NCI-H1436 treated with DMSO at 0.1 percent for 48 hours (cell line): ENCODE measurements at regions not wholly inside any gene's neighbourhood (a gene's known extent, or its start where the extent isn't known, plus 50 kb on each side); places are given as distances from the start of the nearest gene placed in this dataset.
A peak's percentile ranks its signal among the peaks of the same experiment; 100 is the strongest.
"Not testable (repeated sequence)": the region's sequence is repeated elsewhere in the genome, so short reads cannot be mapped to it uniquely, and the experiment has no call there.

Experiments
- DNase-seq: peaks from one replicate; lab custom pipeline; 2025; lab: John Stamatoyannopoulos, UW

DNA sequence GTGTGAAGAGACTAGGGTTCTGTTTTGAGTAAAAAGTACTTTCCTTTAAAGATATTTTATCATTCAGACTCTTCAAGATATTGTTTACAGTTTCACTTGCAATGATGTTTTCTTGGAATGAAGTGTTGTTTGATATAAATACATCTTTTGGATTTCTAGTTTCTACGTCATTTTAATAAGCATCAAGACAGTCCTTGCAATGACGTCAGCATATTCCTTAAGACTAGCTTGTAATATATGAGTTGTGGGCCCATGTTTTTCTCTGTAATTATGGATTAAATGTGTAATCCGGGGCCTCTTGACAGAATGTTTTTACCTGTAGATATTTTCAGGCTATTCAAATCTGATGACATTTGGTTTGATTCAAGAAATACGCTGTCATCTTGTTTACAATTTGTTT is 66.1 kb downstream of the RBMX2 start:
- no peak for DNase-seq

DNA sequence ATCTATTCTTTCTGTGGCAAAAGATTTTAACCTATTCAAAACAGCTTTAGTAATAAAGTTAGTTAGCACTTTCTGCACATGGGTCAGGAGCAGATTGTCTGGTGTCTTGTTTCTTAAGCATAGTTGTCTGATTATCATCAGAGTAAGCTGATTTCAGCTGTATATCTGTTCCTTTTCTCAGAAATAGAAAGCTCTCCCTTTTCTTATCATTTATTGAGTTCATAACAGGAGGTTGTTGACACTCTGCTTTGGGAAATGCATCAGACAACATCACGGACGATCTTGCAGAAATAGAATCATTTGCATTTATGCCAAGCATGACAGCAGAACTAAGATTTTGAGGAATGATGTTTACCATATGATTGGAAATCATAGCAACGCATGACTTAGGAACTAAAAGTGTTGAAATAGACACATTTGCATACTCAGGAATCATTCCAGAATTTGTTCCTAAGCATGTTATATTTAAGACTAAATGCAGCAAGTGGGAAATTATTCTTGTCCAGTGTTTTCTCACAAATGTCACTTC is 66.7 kb downstream of the RBMX2 start:
- no peak for DNase-seq

DNA sequence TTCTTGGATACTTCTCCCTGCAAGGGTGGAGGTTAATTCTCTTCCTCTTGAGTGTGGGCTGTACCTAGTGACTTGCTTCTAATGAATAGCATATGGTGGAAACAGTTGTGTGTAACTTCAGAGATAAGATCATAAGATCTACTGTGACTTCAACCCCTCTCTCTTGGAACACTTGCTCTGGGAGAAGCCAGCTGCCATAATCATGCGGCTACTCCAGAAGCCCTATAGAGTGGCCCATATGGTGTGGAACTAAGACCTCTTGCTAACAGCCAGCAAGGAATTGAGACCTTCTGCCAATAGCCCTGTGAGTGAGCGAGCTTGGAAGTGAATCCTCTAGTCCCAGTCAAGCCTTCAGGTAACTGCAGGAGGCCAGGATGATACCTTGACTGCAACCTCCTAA is 81.1 kb downstream of the RBMX2 start:
- no peak for DNase-seq

DNA sequence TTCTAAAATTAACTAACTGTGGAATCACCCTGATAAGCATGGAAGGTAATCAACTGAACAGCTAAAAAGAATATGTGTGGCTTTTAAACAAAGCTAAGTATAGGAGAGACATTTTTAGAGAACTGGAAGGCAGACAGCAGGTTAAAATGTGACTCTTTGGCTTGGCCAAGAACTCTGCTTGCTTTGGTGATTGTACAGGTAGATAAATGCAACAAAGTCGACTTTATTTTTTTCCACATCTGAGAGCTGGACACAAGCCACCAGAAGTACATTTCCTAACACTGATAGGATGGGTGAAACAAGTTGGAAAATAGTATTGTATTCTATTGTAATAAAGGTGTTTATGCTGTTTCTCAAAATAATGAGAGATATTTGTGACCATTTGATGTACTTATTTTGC is 84.1 kb downstream of the RBMX2 start:
- no peak for DNase-seq

DNA sequence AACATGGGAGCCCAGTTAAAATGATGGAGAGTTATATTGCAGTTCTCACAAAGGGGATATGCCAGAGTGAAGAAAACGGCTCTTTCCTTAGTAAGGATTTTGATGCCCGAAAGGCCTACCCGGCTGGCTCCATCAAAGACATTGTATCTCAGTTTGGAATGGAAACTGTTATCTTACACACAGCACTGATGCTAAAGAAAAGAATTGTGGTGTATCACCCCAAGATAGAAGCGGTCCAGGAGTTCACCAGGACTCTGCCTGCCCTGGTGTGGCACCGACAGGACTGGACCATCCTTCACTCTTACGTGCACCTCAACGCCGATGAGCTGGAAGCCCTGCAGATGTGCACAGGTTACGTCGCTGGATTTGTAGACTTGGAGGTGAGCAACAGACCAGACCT is 93.7 kb downstream of the RBMX2 start:
- not testable (repeated sequence) for DNase-seq

DNA sequence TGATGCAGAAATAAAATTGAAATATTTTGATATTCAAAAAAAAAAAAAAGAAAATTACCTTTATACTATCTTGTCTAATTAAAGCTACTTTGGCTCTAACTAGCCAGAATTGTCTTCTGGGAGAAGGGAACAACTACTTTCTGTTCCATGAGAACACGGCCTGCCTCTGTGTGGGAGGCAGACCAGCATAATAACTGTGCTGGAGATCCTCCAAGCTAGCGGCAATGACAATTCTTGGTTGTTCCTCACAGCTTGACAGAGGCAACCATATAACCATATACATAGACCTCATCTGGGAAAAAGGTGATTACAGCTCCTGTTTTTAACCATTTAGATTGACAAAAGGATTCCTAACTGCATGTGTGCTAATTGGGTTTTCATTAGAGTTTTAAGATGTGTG is 95.7 kb downstream of the RBMX2 start:
- no peak for DNase-seq

DNA sequence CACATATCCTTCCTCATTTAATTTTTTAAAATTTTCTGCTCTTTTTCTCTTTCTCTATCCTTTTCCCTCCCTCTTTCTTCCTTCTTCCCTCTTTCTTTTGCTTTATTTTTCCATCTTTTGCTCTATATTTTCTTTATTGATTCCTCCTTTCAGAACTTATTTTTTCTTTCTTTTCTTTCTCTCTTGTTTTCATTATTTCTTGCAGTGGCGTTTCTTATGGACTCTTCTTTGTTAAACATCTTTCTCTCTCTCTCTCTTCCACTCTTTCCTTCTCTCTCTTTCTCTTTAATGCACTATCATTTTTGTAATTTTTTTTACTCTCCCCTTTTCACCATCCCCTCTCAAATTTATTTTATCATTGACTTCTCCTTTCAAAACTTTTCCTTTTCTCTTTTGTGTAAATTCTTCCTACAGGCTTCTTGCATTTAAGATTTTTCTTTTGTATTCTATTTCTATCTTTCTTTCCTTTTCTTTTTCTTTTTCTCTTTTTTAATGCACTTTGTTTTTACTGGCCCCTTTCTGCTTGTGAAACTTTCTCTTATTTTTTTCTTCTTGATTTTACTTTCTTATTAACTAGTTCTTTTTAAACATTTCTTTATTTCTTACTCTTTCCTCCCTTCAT is 97.0 kb downstream of the RBMX2 start:
- DNase-seq, result no peak

DNA sequence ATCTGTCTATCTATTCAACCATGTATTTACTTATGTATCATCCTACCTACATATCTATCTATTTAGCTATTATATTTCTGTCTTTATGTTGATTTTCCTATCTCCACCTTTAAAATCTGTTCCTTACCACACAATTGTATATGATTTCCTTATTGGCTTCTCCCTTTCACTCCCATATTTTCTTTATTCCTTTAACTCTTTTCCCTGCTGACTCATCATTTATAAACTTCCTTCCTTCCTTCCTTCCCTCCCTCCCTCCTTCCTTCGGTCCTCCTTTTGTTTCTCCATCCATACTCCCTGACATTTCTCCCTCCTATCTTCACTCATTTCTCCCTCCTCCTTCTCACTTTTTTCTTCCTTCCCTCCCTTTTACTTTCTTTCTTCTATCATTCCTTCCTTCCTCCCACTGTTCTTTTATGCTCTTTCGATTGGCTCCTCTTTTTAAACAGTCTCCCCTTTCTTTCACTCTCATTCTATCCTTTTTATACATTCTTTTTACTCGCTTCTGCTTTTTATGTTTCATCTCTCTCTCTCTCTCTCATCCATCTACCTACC is 100.3 kb downstream of the RBMX2 start:
- no peak for DNase-seq

DNA sequence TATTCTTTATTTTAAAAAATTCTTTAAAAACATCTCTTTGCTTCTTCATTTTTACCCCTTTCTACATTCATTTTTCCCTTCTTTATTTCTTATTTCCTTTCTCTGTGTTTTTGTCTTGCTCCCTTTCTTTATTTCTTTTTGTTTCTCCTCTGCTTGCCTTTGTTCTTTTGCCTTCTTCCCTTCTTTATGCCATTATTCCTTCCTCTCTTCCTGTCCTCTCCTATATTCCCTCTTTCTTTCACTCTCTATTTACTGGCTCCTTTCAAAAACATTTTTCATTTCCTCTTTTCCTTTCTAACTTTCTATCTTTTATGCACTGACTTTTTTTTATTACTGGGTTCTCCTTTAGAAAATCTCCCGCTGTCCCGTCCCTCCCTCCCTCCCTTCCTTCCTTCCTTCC is 102.2 kb downstream of the RBMX2 start:
- DNase-seq, result no peak

DNA sequence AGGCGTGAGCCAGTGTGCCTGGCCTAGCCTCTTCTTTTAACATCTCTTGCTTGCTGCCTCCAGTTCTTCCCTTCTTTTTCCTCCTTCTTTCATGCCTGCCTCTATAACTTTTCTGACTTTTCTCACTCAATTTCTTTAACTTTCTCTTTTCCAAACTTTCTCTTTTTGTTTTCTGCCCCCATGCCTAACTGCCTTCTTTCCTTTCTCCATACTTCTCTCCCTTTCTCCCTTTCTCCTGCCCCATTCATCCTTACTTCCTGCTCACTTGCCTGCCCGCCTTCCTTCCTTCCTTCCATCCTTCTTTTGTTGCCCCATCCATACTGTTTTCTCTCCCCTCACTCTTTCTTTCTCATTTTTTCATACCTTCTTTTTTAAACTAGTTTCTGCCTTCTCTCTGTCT is 105.2 kb downstream of the RBMX2 start:
- no peak for DNase-seq

DNA sequence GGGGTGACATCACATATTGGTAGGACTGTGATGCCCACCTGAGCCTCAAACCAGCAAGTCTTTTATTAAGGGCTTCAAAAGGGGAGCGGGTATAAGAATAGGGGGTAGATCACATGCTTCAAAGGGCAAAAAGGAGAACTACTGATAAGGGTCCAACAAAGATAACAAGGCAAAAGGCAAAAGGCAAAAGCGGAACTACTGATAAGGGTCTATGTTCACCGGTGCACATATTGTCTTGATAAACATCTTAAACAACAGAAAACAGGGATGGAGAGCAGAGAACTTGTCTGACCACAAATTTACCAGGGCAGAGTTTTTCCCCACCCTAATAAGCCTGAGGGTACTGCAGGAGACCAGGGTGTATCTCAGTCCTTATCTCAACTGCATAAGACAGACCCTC is 110.7 kb downstream of the RBMX2 start:
- DNase-seq, result not testable (repeated sequence)

DNA sequence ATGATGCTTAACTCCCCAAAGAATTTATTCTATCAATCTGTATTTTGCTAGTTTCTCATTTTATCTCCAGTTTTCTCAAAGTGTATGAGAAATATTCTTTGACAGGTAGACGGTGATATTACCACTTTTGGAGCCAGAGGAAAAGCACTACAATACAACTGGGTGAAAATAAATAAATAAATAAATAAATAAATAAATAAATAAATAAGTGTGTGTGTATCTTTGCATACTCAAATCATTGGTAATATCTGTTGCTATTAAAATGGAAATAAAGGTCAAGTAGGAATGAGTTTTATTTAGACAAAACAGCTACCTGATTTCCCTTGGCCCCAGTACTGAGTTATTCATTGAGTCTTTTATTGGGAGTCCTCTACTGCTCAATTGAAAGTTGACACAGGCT is 114.3 kb downstream of the RBMX2 start:
- no peak for DNase-seq

DNA sequence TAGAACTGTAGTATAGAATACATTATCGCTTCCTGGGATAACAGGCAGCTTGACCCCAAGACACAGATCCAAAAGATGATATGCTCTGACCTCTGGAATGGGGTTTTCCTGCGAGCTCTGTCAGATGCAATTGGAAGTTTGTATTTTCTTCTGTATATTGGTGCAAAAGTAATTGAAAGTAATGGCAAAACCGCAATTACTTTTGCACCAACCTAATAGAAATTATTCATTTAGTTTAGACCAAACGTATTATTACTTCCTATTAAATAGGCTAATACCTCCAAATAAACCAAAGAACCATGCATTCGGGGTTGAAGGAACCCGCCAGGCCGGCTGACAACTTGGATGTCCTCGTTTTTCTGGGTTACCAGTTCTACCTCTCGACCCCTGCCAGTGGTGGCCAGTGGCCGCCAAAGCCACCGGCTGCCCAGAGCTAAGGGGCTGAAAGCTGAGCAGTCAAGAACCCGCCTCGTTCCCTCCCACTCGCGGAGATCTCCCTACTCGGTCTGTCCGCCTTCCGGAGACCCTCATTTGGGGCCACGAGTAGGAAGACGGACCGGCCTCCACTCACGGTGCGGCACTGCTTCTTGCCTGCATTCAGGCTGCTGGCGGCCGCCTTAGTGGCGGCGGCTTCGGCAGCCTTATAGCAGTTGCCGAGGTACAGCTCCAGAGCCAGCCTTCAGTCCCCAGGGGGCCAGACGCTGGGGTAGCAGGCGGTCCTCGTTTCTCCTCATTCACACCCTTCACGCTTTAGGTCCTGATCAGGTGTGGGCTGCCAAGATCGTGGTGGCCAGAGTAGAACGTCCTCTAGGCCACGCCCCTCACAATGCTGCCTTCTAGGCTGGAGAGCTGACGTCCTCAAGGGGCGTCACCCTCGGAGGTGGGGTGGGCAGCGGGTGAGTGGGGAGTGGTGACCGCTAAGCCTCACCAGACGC is 121.9 kb downstream of the RBMX2 start:
- DNase-seq, result no peak

DNA sequence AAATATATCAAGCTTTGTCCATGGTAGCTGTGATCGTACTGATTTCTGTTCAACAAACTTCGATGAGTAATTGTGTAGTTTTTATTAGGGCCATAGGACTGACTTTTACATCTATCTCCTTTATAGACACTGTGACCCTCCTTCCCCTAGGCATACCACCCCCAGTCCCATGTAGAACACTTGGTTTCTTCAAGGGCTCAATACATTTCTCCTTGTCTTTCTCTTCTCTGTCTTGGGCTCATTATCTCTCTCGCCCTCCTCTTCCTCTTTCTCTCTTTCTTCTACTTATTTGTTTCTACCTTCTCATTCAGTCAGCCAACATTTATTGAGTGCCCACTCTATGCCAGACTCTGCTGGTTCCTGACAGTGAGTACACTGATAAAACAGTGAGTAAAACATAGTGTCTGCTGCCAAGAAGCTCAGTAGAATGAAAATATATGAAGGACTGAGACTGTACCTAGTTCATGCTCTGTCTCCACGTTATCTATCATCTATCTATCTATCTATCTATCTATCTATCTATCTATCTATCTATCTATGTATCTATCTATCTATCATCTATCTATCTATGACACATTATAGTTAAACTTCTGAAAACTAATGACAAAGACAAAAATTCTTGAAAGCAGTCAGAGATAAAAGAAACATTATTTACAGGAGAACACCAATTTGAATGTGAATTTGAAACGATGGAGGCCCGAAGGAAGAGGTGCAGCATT is 122.8 kb downstream of the RBMX2 start:
- no peak for DNase-seq

DNA sequence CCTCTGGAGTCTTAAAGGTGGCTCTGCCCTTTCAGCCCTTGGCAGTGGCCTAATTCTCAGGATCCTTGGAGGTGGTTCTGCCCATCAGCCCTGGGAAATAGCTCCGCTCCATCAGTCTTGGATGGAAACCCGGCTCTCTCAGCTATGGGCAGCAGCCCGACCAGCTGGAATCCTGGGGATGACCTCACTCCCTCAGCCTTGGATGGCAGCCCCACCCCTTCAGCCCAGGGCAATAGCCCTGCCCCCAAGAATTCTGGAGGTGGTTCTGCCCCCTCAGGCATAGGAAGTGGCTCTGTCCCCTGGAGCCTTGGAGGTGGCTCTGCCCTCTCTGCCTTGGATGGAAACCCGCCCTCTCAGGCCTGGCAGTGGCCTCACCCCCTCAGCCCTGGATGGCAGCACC is 127.7 kb downstream of the RBMX2 start:
- no peak for DNase-seq

DNA sequence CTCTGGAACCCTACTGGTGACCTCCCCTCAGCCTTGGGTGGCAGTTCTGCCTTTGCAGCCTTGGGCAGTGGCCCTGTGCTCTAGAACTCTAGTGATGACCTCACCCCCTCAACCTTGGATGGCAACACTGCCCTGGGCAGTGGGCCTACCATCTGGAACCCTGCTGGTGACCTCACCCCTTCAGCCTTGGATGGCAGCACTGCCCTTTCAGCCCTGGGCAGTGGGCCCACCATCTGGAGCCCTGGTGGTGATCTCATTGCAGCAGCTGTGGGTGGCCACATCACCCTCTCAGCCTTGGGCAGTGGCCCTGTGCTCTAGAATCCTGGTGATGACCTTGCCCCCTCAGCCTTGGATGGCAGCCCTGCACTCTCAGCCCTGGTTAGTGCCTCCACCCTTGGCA is 129.3 kb downstream of the RBMX2 start:
- no peak for DNase-seq

DNA sequence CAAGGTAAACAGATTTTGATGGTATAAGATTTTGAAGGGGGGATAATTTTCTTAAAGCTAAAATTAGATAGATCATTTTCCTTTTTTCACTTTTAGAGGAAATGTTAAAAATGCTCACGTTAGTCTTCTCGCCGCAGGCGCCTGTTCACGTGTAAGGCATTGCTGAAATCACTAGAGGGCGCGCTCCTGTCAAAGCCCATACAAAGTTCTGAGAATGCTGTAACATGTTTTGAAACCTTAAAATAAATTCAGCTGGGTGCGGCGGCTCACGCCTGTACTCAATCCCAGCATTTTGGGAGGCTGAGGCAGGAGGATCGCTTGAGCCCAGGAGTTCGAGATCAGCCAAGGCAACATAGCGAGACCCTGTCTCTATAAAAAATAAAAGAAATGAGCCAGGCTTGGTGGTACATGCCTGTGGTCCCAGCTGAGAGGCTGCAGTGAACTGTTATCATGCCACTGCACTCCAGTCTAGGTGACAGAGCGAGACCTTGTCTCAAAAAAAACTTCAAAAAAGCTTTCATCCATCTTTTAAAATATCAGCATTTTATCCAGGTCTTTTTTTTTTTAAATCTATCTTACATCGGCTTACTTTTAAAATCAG is 138.0 kb downstream of the RBMX2 start:
- DNase-seq, result peak; percentile 6

DNA sequence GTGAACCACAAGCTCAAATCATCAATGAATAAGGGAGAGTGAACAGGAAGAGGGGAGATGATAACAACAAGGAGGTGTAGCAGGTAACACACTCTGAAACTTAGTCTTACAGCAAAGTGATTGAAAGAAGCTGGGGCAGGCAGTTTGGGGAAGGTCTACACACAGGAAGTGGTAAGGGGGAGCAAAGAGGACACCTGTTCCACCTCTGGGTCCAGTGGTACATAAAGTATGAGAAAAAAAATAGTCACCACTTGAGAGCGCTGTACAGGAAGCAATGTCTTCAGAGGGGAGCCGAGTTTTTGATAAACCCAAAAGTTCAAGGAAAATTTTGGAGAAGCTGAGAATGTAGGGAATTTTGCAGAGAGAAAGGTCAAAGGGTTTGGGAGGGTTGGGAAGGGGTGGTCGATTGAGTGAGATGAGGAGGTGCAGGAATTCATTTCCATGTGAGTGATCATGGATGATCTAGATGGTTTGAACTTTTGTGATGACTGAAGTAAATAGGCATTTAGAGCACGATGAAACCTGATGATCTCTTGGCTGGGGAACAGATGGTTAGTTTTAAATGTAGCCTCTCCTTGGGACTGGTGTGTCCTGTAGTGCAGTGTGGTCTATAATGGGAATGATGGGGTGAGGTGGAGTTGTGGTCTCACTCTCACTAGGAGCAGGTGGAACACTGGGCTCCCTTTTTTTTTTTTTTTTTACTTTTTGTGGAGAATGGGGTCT is 142.0 kb downstream of the RBMX2 start:
- no peak for DNase-seq

DNA sequence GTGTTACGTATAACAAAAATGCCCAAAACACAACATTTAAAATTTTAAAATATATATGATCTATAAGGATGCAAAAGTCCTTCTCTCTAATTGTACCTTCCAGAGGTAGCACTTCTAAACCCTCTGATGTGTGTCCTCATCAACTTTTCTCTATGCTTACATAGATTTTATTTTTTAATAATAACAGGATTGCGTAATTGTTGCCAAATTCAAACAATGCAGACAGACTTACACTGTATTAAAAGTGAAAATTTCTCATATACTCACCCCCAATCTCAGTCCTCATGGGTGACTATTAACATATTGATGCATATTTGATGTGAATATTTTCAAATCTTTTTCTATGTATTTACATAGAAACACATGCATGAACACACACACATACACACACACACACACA is 144.0 kb downstream of the RBMX2 start:
- no peak for DNase-seq

DNA sequence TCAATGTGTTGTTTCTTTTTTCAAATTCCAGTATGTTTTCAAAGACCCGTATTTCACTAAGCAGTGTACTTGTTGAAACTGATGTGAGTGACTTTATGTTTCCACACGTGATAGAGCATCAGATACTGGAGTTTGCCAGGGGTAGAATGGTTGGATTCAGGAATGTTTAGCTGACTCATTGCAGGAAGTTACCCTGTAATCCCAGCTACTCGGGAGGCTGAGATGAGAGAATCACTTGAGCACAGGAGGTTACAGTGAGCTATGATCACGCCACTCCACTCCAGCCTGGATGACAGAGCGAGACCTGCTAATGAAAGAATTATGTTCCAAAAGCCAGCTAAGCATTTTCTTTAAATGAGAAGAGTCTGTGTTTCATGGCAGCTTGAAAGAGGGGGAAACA is 147.6 kb downstream of the RBMX2 start:
- not testable (repeated sequence) for DNase-seq

DNA sequence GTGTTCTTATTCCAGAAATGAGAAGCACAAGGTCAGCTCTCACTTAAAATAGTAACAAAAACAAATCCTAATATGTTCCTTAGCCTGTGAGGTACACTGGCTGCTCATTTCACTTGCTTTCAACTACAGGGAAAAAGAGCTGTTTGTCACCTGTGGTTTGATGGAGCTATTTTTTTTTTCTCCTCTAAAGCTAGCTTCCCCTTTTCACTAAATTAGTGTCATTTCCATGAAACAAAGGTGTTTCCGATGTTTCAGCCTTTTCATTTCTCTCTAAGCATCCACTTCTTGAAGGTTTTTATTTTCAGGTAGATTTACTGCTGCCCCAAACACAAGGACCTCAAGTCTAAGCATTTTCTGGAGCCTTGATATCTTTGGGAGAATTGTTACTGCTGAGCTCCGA is 148.6 kb downstream of the RBMX2 start:
- DNase-seq, result no peak
